ENCODE measurements at regions not wholly inside any gene's neighbourhood (a gene's known extent, or its start where the extent isn't known, plus 50 kb on each side); places are given as distances from the start of the nearest gene placed in this dataset.

- H3K36me3 Mint-ChIP-seq (ENCODE audit: low read depth), result peaks cover 5% of the 10 kb centered on the region
- intact Hi-C loops (cut with micrococcal nuclease), result no loop called here
- H3K9me3 Mint-ChIP-seq, result peaks cover 30% of the 10 kb centered on the region
- H3K27ac Mint-ChIP-seq, result no peak overlapping the region
- no peaks in the 10 kb centered on the region for H3K4me1 Mint-ChIP-seq (ENCODE audit: low read depth)
- no peak overlapping the region for H3K4me3 Mint-ChIP-seq (ENCODE audit: low read depth)
- no peak for DNase-seq (ENCODE audit: low spot score)
- no peaks in the 10 kb centered on the region for H3K27me3 Mint-ChIP-seq (ENCODE audit: low read depth)
Measured at GRCh38 chr6:156146891-156147290, 630.3 kb upstream of the ARID1B start.

DNA sequence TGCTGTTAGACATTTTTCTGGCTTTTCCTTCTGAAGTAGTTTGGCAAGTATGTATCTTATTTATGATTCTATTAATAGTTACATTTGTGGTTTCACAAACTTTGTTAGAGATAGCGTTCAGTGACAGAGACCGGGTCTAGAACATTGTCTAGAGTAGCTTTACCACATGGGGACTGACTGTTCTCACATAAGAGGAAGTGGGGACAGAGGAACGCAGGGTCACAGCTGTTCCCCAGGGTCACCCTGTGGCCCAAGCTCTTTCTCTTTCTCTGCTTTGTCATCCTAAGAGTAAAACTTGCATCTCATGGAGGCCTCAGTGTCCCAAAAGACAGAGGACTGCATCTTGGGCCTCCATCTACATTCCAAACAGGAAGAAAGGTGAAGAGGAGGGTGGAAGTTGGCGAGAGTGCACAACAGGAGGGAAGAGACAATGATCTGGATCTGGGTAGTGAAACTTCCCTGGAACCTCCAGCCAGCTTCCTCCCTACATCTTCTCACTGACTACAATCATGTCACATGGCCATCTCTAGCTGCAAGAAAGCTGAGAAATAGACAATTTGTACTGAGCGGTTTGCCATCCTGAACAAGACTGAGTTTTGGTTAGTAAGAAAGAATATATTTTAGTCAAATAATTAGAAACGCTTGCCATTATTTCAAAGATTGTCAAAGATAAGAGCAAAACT is 645.8 kb upstream of the ARID1B start:
- no peak for DNase-seq (ENCODE audit: low spot score)
- Mint-ChIP-seq H3K27ac (no peak overlapping the region), H3K4me3 (ENCODE audit: low read depth) (no peak overlapping the region), H3K36me3 (ENCODE audit: low read depth) (no peaks in the 10 kb centered on the region), H3K4me1 (ENCODE audit: low read depth) (no peaks in the 10 kb centered on the region), H3K9me3 (peaks cover 22% of the 10 kb centered on the region), H3K27me3 (ENCODE audit: low read depth) (no peaks in the 10 kb centered on the region)
- intact Hi-C loops (cut with micrococcal nuclease), result no loop called here

DNA sequence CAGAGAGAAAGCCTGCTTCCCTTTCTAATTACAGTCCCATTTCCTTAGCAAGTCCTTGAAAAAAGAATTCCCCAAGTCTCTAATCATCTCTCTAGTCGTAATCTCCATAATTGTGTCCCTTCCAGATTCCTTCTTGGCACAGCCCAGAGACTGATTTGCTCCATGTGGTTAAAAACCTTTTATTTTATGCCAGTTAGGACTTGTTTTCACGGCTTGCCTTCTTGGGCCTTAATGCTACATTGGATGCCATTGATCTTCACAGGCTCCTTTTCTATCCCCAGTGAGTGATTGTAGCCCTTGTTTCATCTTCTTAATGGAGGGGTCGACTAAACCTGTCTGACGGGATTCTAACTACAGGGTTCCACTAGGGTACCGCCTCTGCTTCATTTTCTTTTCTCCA is 650.6 kb upstream of the ARID1B start:
- intact Hi-C loops (cut with micrococcal nuclease), result no loop called here

GRCh38 chr6:156125844-156126243 is 651.3 kb upstream of the ARID1B start:
- H3K4me1 Mint-ChIP-seq (ENCODE audit: low read depth), result no peaks in the 10 kb centered on the region

More for the DNA sequence above, 650.6 kb upstream of the ARID1B start:
- Mint-ChIP-seq H3K27me3 (ENCODE audit: low read depth) (no peaks in the 10 kb centered on the region), H3K9me3 (no peaks in the 10 kb centered on the region), H3K27ac (no peak overlapping the region), H3K36me3 (ENCODE audit: low read depth) (no peaks in the 10 kb centered on the region), H3K4me3 (ENCODE audit: low read depth) (no peak overlapping the region), H3K4me1 (ENCODE audit: low read depth) (no peaks in the 10 kb centered on the region)
- DNase-seq (ENCODE audit: low spot score), result no peak

DNA sequence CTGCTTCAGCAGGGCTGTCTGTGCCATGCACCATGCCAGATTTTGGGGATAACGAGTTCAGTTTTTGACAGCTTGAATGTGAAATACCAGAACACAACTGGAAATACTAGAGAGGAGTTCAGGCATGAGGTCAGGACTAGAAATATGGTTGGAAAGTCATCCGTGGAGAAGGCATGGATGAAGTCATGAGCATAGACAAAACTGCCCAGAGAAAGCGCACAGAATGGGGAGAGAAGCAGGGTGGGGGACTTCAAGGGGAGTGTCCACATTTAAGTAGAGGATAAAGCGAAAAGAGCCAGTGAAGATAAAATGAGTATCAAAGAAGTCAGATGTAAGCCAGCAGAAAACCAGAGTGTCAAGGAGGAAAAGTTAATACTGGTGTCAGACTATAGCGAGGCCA is 653.4 kb upstream of the ARID1B start:
- no peak for DNase-seq (ENCODE audit: low spot score)
- H3K4me3 Mint-ChIP-seq (ENCODE audit: low read depth), result no peak overlapping the region
- intact Hi-C loops (cut with micrococcal nuclease), result no loop called here
- H3K4me1 Mint-ChIP-seq (ENCODE audit: low read depth), result no peaks in the 10 kb centered on the region
- peaks cover 1% of the 10 kb centered on the region for H3K9me3 Mint-ChIP-seq
- H3K36me3 Mint-ChIP-seq (ENCODE audit: low read depth), result no peaks in the 10 kb centered on the region
- no peaks in the 10 kb centered on the region for H3K27me3 Mint-ChIP-seq (ENCODE audit: low read depth)
- no peak overlapping the region for H3K27ac Mint-ChIP-seq

More at GRCh38 chr6:156125844-156126243, 651.3 kb upstream of the ARID1B start:
- H3K4me3 Mint-ChIP-seq (ENCODE audit: low read depth), result no peak overlapping the region
- H3K36me3 Mint-ChIP-seq (ENCODE audit: low read depth), result no peaks in the 10 kb centered on the region
- no peaks in the 10 kb centered on the region for H3K9me3 Mint-ChIP-seq
- intact Hi-C loops (cut with micrococcal nuclease), result no loop called here
- no peaks in the 10 kb centered on the region for H3K27me3 Mint-ChIP-seq (ENCODE audit: low read depth)
- no peak overlapping the region for H3K27ac Mint-ChIP-seq
- DNase-seq (ENCODE audit: low spot score), result no peak

- Mint-ChIP-seq H3K4me1 (ENCODE audit: low read depth) (no peaks in the 10 kb centered on the region), H3K27ac (no peak overlapping the region), H3K9me3 (peaks cover 4% of the 10 kb centered on the region), H3K27me3 (ENCODE audit: low read depth) (no peaks in the 10 kb centered on the region), H3K36me3 (ENCODE audit: low read depth) (no peaks in the 10 kb centered on the region), H3K4me3 (ENCODE audit: low read depth) (no peak overlapping the region)
- intact Hi-C loops (cut with micrococcal nuclease), result no loop called here
- no peak for DNase-seq (ENCODE audit: low spot score)
Measured at GRCh38 chr6:156121973-156122372, 655.2 kb upstream of the ARID1B start.

GRCh38 chr6:156114541-156114940 is 658.9 kb upstream of the NOX3 start:
- Mint-ChIP-seq H3K27ac (no peak overlapping the region), H3K27me3 (ENCODE audit: low read depth) (no peaks in the 10 kb centered on the region), H3K36me3 (ENCODE audit: low read depth) (no peaks in the 10 kb centered on the region), H3K9me3 (peaks cover 4% of the 10 kb centered on the region), H3K4me3 (ENCODE audit: low read depth) (no peak overlapping the region), H3K4me1 (ENCODE audit: low read depth) (no peaks in the 10 kb centered on the region)
- no peak for DNase-seq (ENCODE audit: low spot score)
- intact Hi-C loops (cut with micrococcal nuclease), result no loop called here

DNA sequence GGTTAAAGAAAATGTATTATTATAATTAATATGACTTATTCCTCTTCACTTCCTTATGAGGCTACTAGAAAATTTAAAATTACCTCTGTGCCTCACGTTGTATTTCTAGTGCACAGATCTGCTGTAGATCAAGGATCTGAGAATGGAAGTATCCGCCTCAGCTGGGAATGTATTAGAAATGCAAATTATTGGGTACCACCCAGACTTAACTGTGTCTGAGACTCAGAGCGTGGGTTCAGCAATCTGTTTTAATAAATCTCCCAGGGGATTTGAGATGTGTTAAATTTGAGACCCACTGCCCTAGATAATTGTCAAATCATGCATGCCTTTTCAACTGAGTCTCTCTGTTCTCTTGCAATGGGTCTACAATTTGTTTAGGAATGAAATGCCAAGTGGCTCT is 658.0 kb upstream of the NOX3 start:
- H3K4me1 Mint-ChIP-seq (ENCODE audit: low read depth), result no peaks in the 10 kb centered on the region
- DNase-seq (ENCODE audit: low spot score), result no peak
- H3K27me3 Mint-ChIP-seq (ENCODE audit: low read depth), result no peaks in the 10 kb centered on the region
- no peak overlapping the region for H3K4me3 Mint-ChIP-seq (ENCODE audit: low read depth)
- H3K27ac Mint-ChIP-seq, result no peak overlapping the region
- H3K9me3 Mint-ChIP-seq, result peaks cover 1% of the 10 kb centered on the region
- intact Hi-C loops (cut with micrococcal nuclease), result no loop called here
- H3K36me3 Mint-ChIP-seq (ENCODE audit: low read depth), result no peaks in the 10 kb centered on the region

GRCh38 chr6:156111913-156112312 is 656.3 kb upstream of the NOX3 start:
- intact Hi-C loops (cut with micrococcal nuclease), result no loop called here
- H3K4me1 Mint-ChIP-seq (ENCODE audit: low read depth), result no peaks in the 10 kb centered on the region
- no peaks in the 10 kb centered on the region for H3K27me3 Mint-ChIP-seq (ENCODE audit: low read depth)
- H3K36me3 Mint-ChIP-seq (ENCODE audit: low read depth), result no peaks in the 10 kb centered on the region
- no peak overlapping the region for H3K27ac Mint-ChIP-seq
- no peak overlapping the region for H3K4me3 Mint-ChIP-seq (ENCODE audit: low read depth)
- DNase-seq (ENCODE audit: low spot score), result no peak
- H3K9me3 Mint-ChIP-seq, result no peaks in the 10 kb centered on the region

DNA sequence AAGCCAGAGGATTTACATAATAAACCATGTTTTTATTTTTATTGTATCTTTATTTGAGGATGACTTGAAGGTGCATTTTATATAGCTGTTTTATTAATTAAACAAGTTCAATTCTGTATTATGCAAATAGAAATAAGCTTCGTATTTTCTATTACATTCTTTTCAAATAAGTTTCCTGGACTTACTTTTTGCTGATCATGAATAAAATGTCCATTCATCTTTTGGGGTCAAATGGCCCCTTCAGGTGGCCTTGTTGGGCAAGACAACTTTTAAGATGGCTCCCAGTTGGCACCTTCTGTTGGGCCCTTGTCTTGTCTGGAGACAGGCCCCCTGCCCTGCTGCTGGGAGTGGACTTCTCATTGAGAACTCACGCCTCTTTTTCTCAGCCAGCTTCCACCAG is 654.6 kb upstream of the NOX3 start:
- H3K4me1 Mint-ChIP-seq (ENCODE audit: low read depth), result no peaks in the 10 kb centered on the region
- DNase-seq (ENCODE audit: low spot score), result no peak
- no peaks in the 10 kb centered on the region for H3K36me3 Mint-ChIP-seq (ENCODE audit: low read depth)
- H3K4me3 Mint-ChIP-seq (ENCODE audit: low read depth), result no peak overlapping the region
- no peaks in the 10 kb centered on the region for H3K27me3 Mint-ChIP-seq (ENCODE audit: low read depth)
- no peaks in the 10 kb centered on the region for H3K9me3 Mint-ChIP-seq
- H3K27ac Mint-ChIP-seq, result no peak overlapping the region
- intact Hi-C loops (cut with micrococcal nuclease), result no loop called here

- Mint-ChIP-seq H3K27ac (no peak overlapping the region), H3K4me1 (ENCODE audit: low read depth) (no peaks in the 10 kb centered on the region), H3K4me3 (ENCODE audit: low read depth) (no peak overlapping the region), H3K36me3 (ENCODE audit: low read depth) (no peaks in the 10 kb centered on the region), H3K27me3 (ENCODE audit: low read depth) (no peaks in the 10 kb centered on the region), H3K9me3 (no peaks in the 10 kb centered on the region)
- DNase-seq (ENCODE audit: low spot score), result no peak
- intact Hi-C loops (cut with micrococcal nuclease), result no loop called here
Measured at GRCh38 chr6:156109713-156110112, 654.1 kb upstream of the NOX3 start.

GRCh38 chr6:156107624-156108101 is 652.0 kb upstream of the NOX3 start:
- intact Hi-C loops (cut with micrococcal nuclease), result no loop called here
- no peak overlapping the region for H3K27ac Mint-ChIP-seq

GRCh38 chr6:156102129-156102528 is 646.5 kb upstream of the NOX3 start:
- H3K4me3 Mint-ChIP-seq (ENCODE audit: low read depth), result no peak overlapping the region
- intact Hi-C loops (cut with micrococcal nuclease), result no loop called here
- H3K9me3 Mint-ChIP-seq, result peaks cover 3% of the 10 kb centered on the region
- no peak overlapping the region for H3K27ac Mint-ChIP-seq
- H3K36me3 Mint-ChIP-seq (ENCODE audit: low read depth), result no peaks in the 10 kb centered on the region
- no peaks in the 10 kb centered on the region for H3K27me3 Mint-ChIP-seq (ENCODE audit: low read depth)
- no peaks in the 10 kb centered on the region for H3K4me1 Mint-ChIP-seq (ENCODE audit: low read depth)
- no peak for DNase-seq (ENCODE audit: low spot score)

More at GRCh38 chr6:156107624-156108101, 652.0 kb upstream of the NOX3 start:
- Mint-ChIP-seq H3K36me3 (ENCODE audit: low read depth) (no peaks in the 10 kb centered on the region), H3K9me3 (no peaks in the 10 kb centered on the region), H3K4me1 (ENCODE audit: low read depth) (no peaks in the 10 kb centered on the region), H3K4me3 (ENCODE audit: low read depth) (no peak overlapping the region), H3K27me3 (ENCODE audit: low read depth) (no peaks in the 10 kb centered on the region)
- no peak for DNase-seq (ENCODE audit: low spot score)

- H3K4me3 Mint-ChIP-seq (ENCODE audit: low read depth), result no peak overlapping the region
- no peak overlapping the region for H3K27ac Mint-ChIP-seq
- H3K27me3 Mint-ChIP-seq (ENCODE audit: low read depth), result no peaks in the 10 kb centered on the region
- no peak for DNase-seq (ENCODE audit: low spot score)
- H3K9me3 Mint-ChIP-seq, result peaks cover 3% of the 10 kb centered on the region
- H3K4me1 Mint-ChIP-seq (ENCODE audit: low read depth), result no peaks in the 10 kb centered on the region
- no peaks in the 10 kb centered on the region for H3K36me3 Mint-ChIP-seq (ENCODE audit: low read depth)
- intact Hi-C loops (cut with micrococcal nuclease), result no loop called here
Measured at GRCh38 chr6:156098839-156099238, 643.2 kb upstream of the NOX3 start.

All from activated T-helper 2 cell treated with anti-CD3 and anti-CD28 coated beads, Interferon-gamma antibody, Interleukin-2, Interleukin-4, amounts not matched to agents 10 μg/mL and 5 μg/mL and 100 μg/mL, durations not matched to agents 14 hours and 24 hours and 36 hours (primary cell).